Colonic mucosa (tissue), 4 donors: ENCODE measurements at regions not wholly inside any gene's neighbourhood (a gene's known extent, or its start where the extent isn't known, plus 50 kb on each side); places are given as distances from the start of the nearest gene placed in this dataset.
A peak's percentile ranks its signal among the peaks of the same experiment; 100 is the strongest.

Experiments used
- DNase-seq: peaks from one replicate; pipeline ENCODE4 v3.0.0-alpha.2; 2020
- H3K27ac ChIP-seq: fragments of 200-600 bp; one replicate; pipeline ENCODE4 v1.8.0; 2021
- H3K27me3 ChIP-seq: fragments of 200-600 bp; one replicate; pipeline ENCODE4 v1.8.0; 2021
- H3K36me3 ChIP-seq: fragments of 200-600 bp; one replicate; pipeline ENCODE4 v1.8.0; 2021
- H3K4me1 ChIP-seq: fragments of 200-600 bp; one replicate; pipeline ENCODE4 v1.8.0; 2021; ENCODE audit warnings: mild to moderate bottlenecking
- H3K4me3 ChIP-seq: fragments of 200-600 bp; one replicate; pipeline ENCODE4 v1.8.0; 2021
- H3K9ac ChIP-seq, 2 donors: one replicate each; pipeline ENCODE4 v1.7.0; 2013; ENCODE audit warnings: control low read depth in 2 of 2, low read depth in 2 of 2, low read length in 2 of 2
- H3K9me3 ChIP-seq: fragments of 200-600 bp; one replicate; pipeline ENCODE4 v1.8.0; 2021
- CTCF ChIP-seq: fragments of 200-600 bp; IDR thresholded peaks from one replicate; pipeline ENCODE4 v1.8.0; 2022; ENCODE audit warnings: antibody characterized with exemption, mild to moderate bottlenecking
- intact Hi-C: fragments of 100-400 bp; cut with DNase I; formaldehyde crosslinking; loops from one replicate; pipeline ENCODE4 v1.14.1; 2022
- donor health status: healthy.
- donor health status: DM: no; HTN: no; CAD: no.
- donor health status: DM: no; HTN: no; CAD: no.

DNA sequence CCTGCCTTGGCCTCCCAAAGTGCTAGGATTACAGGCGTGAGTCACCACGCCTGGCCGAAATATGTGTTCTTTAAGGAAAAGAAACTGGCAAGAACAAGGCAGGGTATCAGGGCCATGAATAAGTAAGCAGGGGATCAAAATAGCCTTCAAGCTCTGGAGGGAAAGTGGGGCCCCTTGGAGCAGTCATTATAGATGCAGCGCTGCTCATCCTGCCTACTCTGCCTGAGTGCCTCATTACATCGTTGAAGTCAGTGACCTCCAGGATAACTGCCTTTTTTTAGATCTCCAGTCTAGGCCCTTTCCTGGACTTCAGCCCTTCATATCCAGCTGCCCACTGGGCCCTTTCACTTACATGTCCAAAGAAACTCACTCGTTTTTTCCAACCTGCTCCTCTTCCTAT, 69.8 kb upstream of the PPM1B start:
- no peak overlapping the region for H3K27ac ChIP-seq
- H3K9ac ChIP-seq, result no peak overlapping the region
- H3K36me3 ChIP-seq, result no peaks in the 10 kb centered on the region
- no peaks in the 10 kb centered on the region for H3K9me3 ChIP-seq
- no peak for DNase-seq
- H3K4me1 ChIP-seq, result no peaks in the 10 kb centered on the region
- intact Hi-C loops, result no loop called here
- no peak for TF ChIP-seq CTCF
- no peaks in the 10 kb centered on the region for H3K27me3 ChIP-seq
- no peak overlapping the region for H3K4me3 ChIP-seq

GRCh38 chr2:44100351-44100750, 68.3 kb upstream of the PPM1B start:
- H3K9ac ChIP-seq, result no peak overlapping the region
- no peak overlapping the region for H3K27ac ChIP-seq
- no peak overlapping the region for H3K4me3 ChIP-seq
- peak; percentile 57 for DNase-seq
- H3K4me1 ChIP-seq, result peaks cover 2% of the 10 kb centered on the region
- H3K36me3 ChIP-seq, result no peaks in the 10 kb centered on the region
- no peaks in the 10 kb centered on the region for H3K27me3 ChIP-seq
- intact Hi-C loops, result no loop called here
- H3K9me3 ChIP-seq, result no peaks in the 10 kb centered on the region
- no peak for TF ChIP-seq CTCF

DNA sequence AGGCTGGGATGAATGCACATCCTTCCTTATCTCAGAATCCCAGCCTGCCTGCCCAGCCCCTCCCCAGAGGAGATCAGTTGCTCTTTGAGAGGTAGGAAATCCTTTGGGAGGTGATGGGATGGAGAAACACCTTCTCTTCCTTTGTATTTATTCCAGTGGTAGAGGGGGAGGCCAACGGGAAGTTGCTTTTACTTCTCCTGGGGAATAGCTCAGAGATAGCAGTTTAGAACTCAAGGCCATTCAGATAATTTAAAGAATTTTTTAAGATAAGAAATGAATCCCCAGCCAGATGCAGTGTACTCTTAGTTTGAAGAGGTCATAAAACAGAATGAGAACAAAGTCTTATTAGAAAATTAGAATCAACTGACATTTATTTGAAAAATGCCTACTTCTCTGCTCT, 67.4 kb upstream of the PPM1B start:
- Histone ChIP-seq H3K27ac (no peak overlapping the region), H3K4me1 (peaks cover 2% of the 10 kb centered on the region), H3K36me3 (no peaks in the 10 kb centered on the region), H3K9me3 (no peaks in the 10 kb centered on the region), H3K9ac (no peak overlapping the region), H3K4me3 (no peak overlapping the region), H3K27me3 (no peaks in the 10 kb centered on the region)
- intact Hi-C loops, result no loop called here
- DNase-seq, result no peak
- TF ChIP-seq CTCF, result no peak

DNA sequence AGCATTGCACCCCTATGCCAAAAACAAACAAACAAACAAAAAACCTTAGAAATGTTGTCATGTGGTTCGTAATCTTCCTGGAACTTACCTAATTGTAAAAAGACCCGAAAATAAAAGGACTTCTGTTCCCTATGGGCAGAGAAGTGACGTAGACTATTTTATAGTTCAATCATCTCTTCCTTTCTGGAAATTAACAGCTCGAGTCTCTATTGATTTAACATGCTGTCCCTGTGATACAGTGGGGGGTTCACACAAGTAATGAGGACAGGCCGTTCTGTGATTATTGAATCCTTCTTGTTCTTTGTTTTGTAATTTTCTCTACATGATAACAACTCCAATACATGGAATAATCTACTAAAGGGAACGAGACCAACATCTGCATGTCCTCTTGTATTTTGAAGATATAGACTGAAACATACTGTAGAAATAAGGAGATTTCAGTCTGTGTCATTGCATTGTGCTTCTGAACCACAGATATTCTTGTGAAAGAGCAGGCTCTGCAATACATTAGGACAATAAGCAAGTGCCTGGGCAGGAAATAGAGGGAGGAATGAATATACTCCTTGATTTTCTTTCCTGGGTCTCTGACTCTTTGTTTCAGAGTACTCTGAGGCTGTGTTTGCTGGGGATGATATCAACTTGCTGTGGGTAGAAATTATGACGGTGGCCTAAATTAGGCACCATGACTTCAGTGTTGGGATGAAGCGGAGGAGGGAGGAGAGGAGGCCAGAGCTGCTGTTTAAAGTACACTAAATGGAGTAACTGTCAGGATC, 65.7 kb upstream of the PPM1B start:
- H3K36me3 ChIP-seq, result no peaks in the 10 kb centered on the region

GRCh38 chr2:44103639-44104038, 65.0 kb upstream of the PPM1B start:
- no peaks in the 10 kb centered on the region for H3K9me3 ChIP-seq
- H3K27me3 ChIP-seq, result no peaks in the 10 kb centered on the region
- no peaks in the 10 kb centered on the region for H3K36me3 ChIP-seq
- TF ChIP-seq CTCF, result no peak
- intact Hi-C loops, result no loop called here
- H3K9ac ChIP-seq, result no peak overlapping the region
- H3K4me3 ChIP-seq, result no peak overlapping the region
- H3K27ac ChIP-seq, result no peak overlapping the region
- DNase-seq, result no peak
- peaks cover 2% of the 10 kb centered on the region for H3K4me1 ChIP-seq

More for the DNA sequence above, 65.7 kb upstream of the PPM1B start:
- DNase-seq, result no peak
- Histone ChIP-seq H3K9ac (no peak overlapping the region), H3K4me3 (no peak overlapping the region), H3K27ac (no peak overlapping the region), H3K27me3 (no peaks in the 10 kb centered on the region), H3K4me1 (peaks cover 2% of the 10 kb centered on the region), H3K9me3 (no peaks in the 10 kb centered on the region)
- intact Hi-C loops, result no loop called here
- TF ChIP-seq CTCF, result no peak
